ENCODE measurements at regions not wholly inside any gene's neighbourhood (a gene's known extent, or its start where the extent isn't known, plus 50 kb on each side); places are given as distances from the start of the nearest gene placed in this dataset.

GRCh38 chr2:120660771-120661459 is 74.8 kb upstream of the GLI2 start:
- H3K4me3 ChIP-seq = no peak overlapping the region
- ATAC-seq (no peak), DNase-seq (ENCODE audit: low read depth, low spot score) (no peak), FAIRE-seq (no peak)
- no peaks in the 10 kb centered on the region for H3K9me3 ChIP-seq (replicated peaks; ENCODE audit: control insufficient read depth, insufficient read depth, low read length)
- H3K4me2 ChIP-seq (ENCODE audit: control insufficient read depth, insufficient read depth) = no peak overlapping the region
- H3K4me1 ChIP-seq (ENCODE audit: control insufficient read depth, insufficient read depth, low read length) = no peaks in the 10 kb centered on the region
- no peak overlapping the region for H3K9ac ChIP-seq (ENCODE audit: control insufficient read depth, insufficient read depth, low read length)
- BruUV-seq (replicated peaks) = no TSS peak
- H4K20me1 ChIP-seq (ENCODE audit: control insufficient read depth, insufficient read depth) = no peaks in the 10 kb centered on the region
- ChIA-PET RAD21 (ENCODE audit: unreplicated experiment) (no interaction called here), POLR2A (no interaction called here), CTCF (interaction anchor here (0.6 kb wide), 1 partner anchor 21 kb away, joined by 4 read pairs; no protein-coding TSS in a partner anchor), SMC1A (ENCODE audit: uncharacterized antibody, unreplicated experiment) (no interaction called here)
- intact Hi-C loops (cut with micrococcal nuclease; ENCODE audit: unreplicated experiment) = no loop called here
- no peaks in the 10 kb centered on the region for H3K36me3 ChIP-seq (ENCODE audit: control insufficient read depth in 2 of 2, insufficient read depth in 2 of 2, low read length in 1 of 2)
- H3K79me2 ChIP-seq (ENCODE audit: control insufficient read depth, insufficient read depth, low read length) = no peaks in the 10 kb centered on the region
- no peaks in the 10 kb centered on the region; a peak in 1 of 4 replicates for H3K27me3 ChIP-seq (replicated peaks in 1 of 2; ENCODE audit: control insufficient read depth in 2 of 2, insufficient read depth in 2 of 2, low read length in 1 of 2)
- H3K27ac ChIP-seq (ENCODE audit: control insufficient read depth, insufficient read depth) = no peak overlapping the region
- 48% methylated on average over 11 of the region's 11 CpGs for WGBS (ENCODE audit: insufficient coverage, insufficient replicate concordance, low lambda C conversion rate, missing lambda C conversion rate)
- in situ Hi-C loops (cut with MboI) = no loop called here
- TF ChIP-seq TBL1XR1 (IDR thresholded peaks at IDR 0.05; ENCODE audit: low read depth, low read length) (no peak), TCF3 (IDR thresholded peaks at IDR 0.05; ENCODE audit: borderline replicate concordance, insufficient read depth, low read depth, low read length) (no peak), PAX8 (IDR thresholded peaks at IDR 0.05) (no peak), ZZZ3 (IDR thresholded peaks at IDR 0.05; ENCODE audit: control insufficient read depth, insufficient read length, low read depth) (no peak), SIN3A (IDR thresholded peaks at IDR 0.05; ENCODE audit: low read depth, low read length) (no peak), CBFB (IDR thresholded peaks at IDR 0.05; ENCODE audit: low read depth) (no peak), FOXK2 (IDR thresholded peaks at IDR 0.05) (no peak), ZSCAN29 (IDR thresholded peaks at IDR 0.05) (no peak), SMARCA5 (IDR thresholded peaks at IDR 0.05) (no peak), E2F8 (IDR thresholded peaks at IDR 0.05; ENCODE audit: low read depth, partially characterized antibody) (no peak), JUND (IDR thresholded peaks at IDR 0.05; ENCODE audit: low read depth, low read length) (no peak), CEBPZ (IDR thresholded peaks at IDR 0.05; ENCODE audit: low read depth, low read length) (no peak), ATF3 (IDR thresholded peaks at IDR 0.05; ENCODE audit: borderline replicate concordance, extremely low read depth, low read depth, low read length) (no peak)
- TF ChIP-seq, protein P1, sequence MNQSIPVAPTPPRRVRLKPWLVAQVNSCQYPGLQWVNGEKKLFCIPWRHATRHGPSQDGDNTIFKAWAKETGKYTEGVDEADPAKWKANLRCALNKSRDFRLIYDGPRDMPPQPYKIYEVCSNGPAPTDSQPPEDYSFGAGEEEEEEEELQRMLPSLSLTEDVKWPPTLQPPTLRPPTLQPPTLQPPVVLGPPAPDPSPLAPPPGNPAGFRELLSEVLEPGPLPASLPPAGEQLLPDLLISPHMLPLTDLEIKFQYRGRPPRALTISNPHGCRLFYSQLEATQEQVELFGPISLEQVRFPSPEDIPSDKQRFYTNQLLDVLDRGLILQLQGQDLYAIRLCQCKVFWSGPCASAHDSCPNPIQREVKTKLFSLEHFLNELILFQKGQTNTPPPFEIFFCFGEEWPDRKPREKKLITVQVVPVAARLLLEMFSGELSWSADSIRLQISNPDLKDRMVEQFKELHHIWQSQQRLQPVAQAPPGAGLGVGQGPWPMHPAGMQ (IDR thresholded peaks at IDR 0.05; ENCODE audit: borderline replicate concordance) = no peak
- H2AFZ ChIP-seq (ENCODE audit: control insufficient read depth, low read depth, low read length) = no peak overlapping the region

Measured in GM12878 (cell line).